Stomach (tissue), 4 donors: ENCODE measurements at regions not wholly inside any gene's neighbourhood (a gene's known extent, or its start where the extent isn't known, plus 50 kb on each side); places are given as distances from the start of the nearest gene placed in this dataset.

Experiments
- POLR2AphosphoS5 ChIP-seq, 3 donors: sonication (generic); formaldehyde crosslinking; IDR thresholded peaks; one replicate each; pipeline ENCODE4 v1.6.1; 2016; ENCODE audit warnings: antibody characterized with exemption in 3 of 3
- TF ChIP-seq, protein P1 (sequence below), 7 experiments: fragments of 450-650 bp in 4 of 7; fragments of 200-600 bp in 3 of 7; sonication (generic) in 3 of 7; IDR thresholded peaks; one replicate each; pipeline ENCODE4 v1.5.1; 2016 to 2019; ENCODE audit warnings: antibody characterized with exemption in 7 of 7, control low read depth in 2 of 7, mild to moderate bottlenecking in 1 of 7

DNA sequence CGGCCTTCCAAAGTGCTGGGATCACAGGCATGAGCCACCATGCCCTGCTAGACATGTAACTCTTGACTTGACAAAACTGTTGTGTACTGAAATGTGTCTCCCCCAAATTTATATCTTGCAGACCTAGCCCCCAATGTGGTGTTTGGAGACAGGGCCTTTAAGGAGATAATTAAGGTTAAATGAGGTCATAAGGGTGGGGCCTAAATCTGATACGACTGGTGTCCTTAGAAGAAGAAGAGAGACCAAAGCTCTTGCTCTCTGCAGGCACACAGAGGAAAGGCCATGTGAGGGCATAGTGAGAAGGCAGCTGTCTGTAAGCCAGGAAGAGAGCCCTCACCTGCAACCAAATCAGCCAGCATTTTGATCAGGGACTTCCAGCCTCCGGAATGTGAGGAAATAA, 361.3 kb downstream of the SV2B start:
- TF ChIP-seq POLR2AphosphoS5 (IDR thresholded peaks at IDR 0.05), result no peak
- TF ChIP-seq, protein P1, sequence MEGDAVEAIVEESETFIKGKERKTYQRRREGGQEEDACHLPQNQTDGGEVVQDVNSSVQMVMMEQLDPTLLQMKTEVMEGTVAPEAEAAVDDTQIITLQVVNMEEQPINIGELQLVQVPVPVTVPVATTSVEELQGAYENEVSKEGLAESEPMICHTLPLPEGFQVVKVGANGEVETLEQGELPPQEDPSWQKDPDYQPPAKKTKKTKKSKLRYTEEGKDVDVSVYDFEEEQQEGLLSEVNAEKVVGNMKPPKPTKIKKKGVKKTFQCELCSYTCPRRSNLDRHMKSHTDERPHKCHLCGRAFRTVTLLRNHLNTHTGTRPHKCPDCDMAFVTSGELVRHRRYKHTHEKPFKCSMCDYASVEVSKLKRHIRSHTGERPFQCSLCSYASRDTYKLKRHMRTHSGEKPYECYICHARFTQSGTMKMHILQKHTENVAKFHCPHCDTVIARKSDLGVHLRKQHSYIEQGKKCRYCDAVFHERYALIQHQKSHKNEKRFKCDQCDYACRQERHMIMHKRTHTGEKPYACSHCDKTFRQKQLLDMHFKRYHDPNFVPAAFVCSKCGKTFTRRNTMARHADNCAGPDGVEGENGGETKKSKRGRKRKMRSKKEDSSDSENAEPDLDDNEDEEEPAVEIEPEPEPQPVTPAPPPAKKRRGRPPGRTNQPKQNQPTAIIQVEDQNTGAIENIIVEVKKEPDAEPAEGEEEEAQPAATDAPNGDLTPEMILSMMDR (IDR thresholded peaks at IDR 0.05), result no peak
